Spleen (tissue), 7 donors: ENCODE measurements at regions not wholly inside any gene's neighbourhood (a gene's known extent, or its start where the extent isn't known, plus 50 kb on each side); places are given as distances from the start of the nearest gene placed in this dataset.

ENCODE experiments used
- CTCF ChIP-seq, 11 experiments: fragments of 200-600 bp in 7 of 11; fragments of 450-650 bp in 4 of 11; sonication (generic) in 4 of 11; IDR thresholded peaks in 8 of 11; conservative IDR thresholded peaks in 3 of 11; 1 replicate in 7 of 11; 2 replicates in 4 of 11; pipeline versions ENCODE4 v1.4.0 to v1.8.0; 2016 to 2021; ENCODE audit warnings: antibody characterized with exemption in 11 of 11, inconsistent platforms in 4 of 11, mild to moderate bottlenecking in 1 of 11
- POLR2A ChIP-seq, 3 donors: fragments of 450-650 bp; IDR thresholded peaks; one replicate each; pipeline ENCODE4 v1.5.1; 2017; ENCODE audit warnings: antibody characterized with exemption in 3 of 3, mild to moderate bottlenecking in 1 of 3
- donor health status: DM: no; HTN: no; CAD: no; lungs with moderate emphysema.
- donor health status: DM: no; HTN: no; CAD: no.
- donor health status: DM: no; HTN: no; CAD: no.

- no peak for TF ChIP-seq CTCF (IDR thresholded peaks at IDR 0.05 in 8 of 11, conservative IDR thresholded peaks at IDR 0.05 in 3 of 11)
- TF ChIP-seq POLR2A (IDR thresholded peaks at IDR 0.05), result no peak
Observed at GRCh38 chr6:80454197-80454596, 347.7 kb downstream of the BCKDHB start.
